ENCODE measurements at regions not wholly inside any gene's neighbourhood (a gene's known extent, or its start where the extent isn't known, plus 50 kb on each side); places are given as distances from the start of the nearest gene placed in this dataset.

- TF ChIP-seq POLR2A (IDR thresholded peaks at IDR 0.05) (no peak), CTCF (IDR thresholded peaks at IDR 0.05) (no peak)
These were observed 578.7 kb upstream of the NRP1 start for GRCh38 chr10:33913194-33913593.
